ENCODE measurements at regions not wholly inside any gene's neighbourhood (a gene's known extent, or its start where the extent isn't known, plus 50 kb on each side); places are given as distances from the start of the nearest gene placed in this dataset.

GRCh38 chr1:222233444-222234158 lies 314.3 kb downstream of the HHIPL2 start:
- peak; percentile 12; the same call in 1 of the 2 replicates for TF ChIP-seq RAD21 (IDR thresholded peaks at IDR 0.05; ENCODE audit: low read depth)
- no peak for TF ChIP-seq EZH2 (IDR thresholded peaks at IDR 0.05)
- no peak for TF ChIP-seq YY1 (IDR thresholded peaks at IDR 0.05; ENCODE audit: extremely low read depth, insufficient replicate concordance, low read depth, low read length)
- TF ChIP-seq SP1 (IDR thresholded peaks at IDR 0.05; ENCODE audit: low read depth) = no peak
- no peak for TF ChIP-seq CTCF (IDR thresholded peaks at IDR 0.05 in 2 of 3, conservative IDR thresholded peaks at IDR 0.05 in 1 of 3; ENCODE audit: borderline replicate concordance in 1 of 3, insufficient read depth in 1 of 3, low read depth in 2 of 3, low read length in 2 of 3)
- no peak for TF ChIP-seq FOSL1 (IDR thresholded peaks at IDR 0.05; ENCODE audit: low read depth)
- no peak for TF ChIP-seq EZH2phosphoT487 (IDR thresholded peaks at IDR 0.05; ENCODE audit: borderline replicate concordance)

All from HCT116 (cell line).